Endothelial cell of umbilical vein (primary cell): ENCODE measurements at regions not wholly inside any gene's neighbourhood (a gene's known extent, or its start where the extent isn't known, plus 50 kb on each side); places are given as distances from the start of the nearest gene placed in this dataset.

Experiments
- BruUV-seq: library from RNA; stranded (reverse); fragments of 400-500 nt; replicated peaks from 2 replicates; lab custom pipeline; 2021; lab: Mats Ljungman, UMichigan
- CTCF ChIA-PET: fragments of 300-600, 350-600 bp; sonication (Branson Sonifier 250); formaldehyde crosslinking; loops from one replicate; lab custom pipeline; 2021; ENCODE audit warnings: antibody characterized with exemption, inconsistent platforms; lab: Charles Lee
- POLR2A ChIA-PET: fragments of 300-600, 350-600 bp; sonication (Branson Sonifier 250); formaldehyde crosslinking; loops from one replicate; lab custom pipeline; 2021; ENCODE audit warnings: antibody characterized with exemption, inconsistent platforms; lab: Charles Lee
- DNase-seq: peaks from one replicate; pipeline ENCODE4 v3.0.0-alpha.2; 2011; ENCODE audit warnings: low read depth, low spot score
- FAIRE-seq: peaks from 2 replicates; lab custom pipeline; 2011; peaks lifted over from hg19 to GRCh38; lab: Jason Lieb, UNC
- H2AFZ ChIP-seq: 2 replicates; pipeline ENCODE4 v1.6.0; 2012; ENCODE audit warnings: low read depth, low read length, control low read depth, inconsistent platforms
- H3K27ac ChIP-seq: 2 replicates; pipeline ENCODE4 v1.5.1; 2011; ENCODE audit warnings: low read depth, mild to moderate bottlenecking, control low read depth, low read length, moderate library complexity; ENCODE audit not compliant: insufficient read depth
- H3K27me3 ChIP-seq, 2 experiments: 2 replicates each; pipeline versions ENCODE4 v1.6.0 to v1.6.1; 2011; ENCODE audit warnings: low read length in 2 of 2, mixed read lengths in 1 of 2; ENCODE audit not compliant: control insufficient read depth in 2 of 2, insufficient read depth in 2 of 2
- H3K36me3 ChIP-seq, 2 experiments: 2 replicates in 1 of 2; 3 replicates in 1 of 2; pipeline ENCODE4 v1.5.1; 2011; ENCODE audit warnings: low read length in 2 of 2, mild to moderate bottlenecking in 1 of 2, moderate library complexity in 1 of 2; ENCODE audit not compliant: control insufficient read depth in 2 of 2, insufficient read depth in 2 of 2; ENCODE audit errors: extremely low read depth in 1 of 2
- H3K4me1 ChIP-seq: 3 replicates; pipeline ENCODE4 v1.5.1; 2011; ENCODE audit warnings: mild to moderate bottlenecking, low read length; ENCODE audit not compliant: control insufficient read depth, insufficient read depth; ENCODE audit errors: extremely low read depth
- H3K4me2 ChIP-seq: 2 replicates; pipeline ENCODE4 v1.6.1; 2011; ENCODE audit warnings: low read length, control low read depth, mixed read lengths; ENCODE audit not compliant: insufficient read depth
- H3K4me3 ChIP-seq, 3 experiments: fragments of 200-600 bp in 1 of 3; sonication (generic), shearing (Covaris generic) in 1 of 3; replicated peaks in 1 of 3; 2 replicates each; pipeline ENCODE4 v1.5.1; 2011 to 2016; ENCODE audit warnings: control low read depth in 3 of 3, low read length in 3 of 3, mild to moderate bottlenecking in 2 of 3, inconsistent platforms in 1 of 3, low read depth in 1 of 3, moderate library complexity in 1 of 3; ENCODE audit not compliant: insufficient read depth in 1 of 3
- H3K79me2 ChIP-seq: 2 replicates; pipeline ENCODE4 v1.6.0; 2012; ENCODE audit warnings: low read length, inconsistent platforms; ENCODE audit not compliant: control insufficient read depth, insufficient read depth
- H3K9ac ChIP-seq: replicated peaks from 2 replicates; pipeline ENCODE3; 2011; ENCODE audit warnings: low read length, control low read depth; ENCODE audit not compliant: insufficient read depth; ENCODE audit errors: extremely low read depth
- H3K9me1 ChIP-seq: replicated peaks from 3 replicates; pipeline ENCODE4 v1.6.0; 2011; ENCODE audit warnings: mild to moderate bottlenecking, low read length; ENCODE audit not compliant: control insufficient read depth, insufficient read depth; ENCODE audit errors: extremely low read depth
- H3K9me3 ChIP-seq: replicated peaks from 2 replicates; pipeline ENCODE4 v1.5.1; 2012; ENCODE audit warnings: low read length, inconsistent platforms; ENCODE audit not compliant: control insufficient read depth, insufficient read depth
- H4K20me1 ChIP-seq: replicated peaks from 2 replicates; pipeline ENCODE3; 2011; ENCODE audit warnings: mild to moderate bottlenecking, low read length; ENCODE audit not compliant: control insufficient read depth, insufficient read depth; ENCODE audit errors: extremely low read depth
- CTCF ChIP-seq, 2 donors: IDR thresholded peaks; 1 replicate in 1 of 2; 2 replicates in 1 of 2; pipeline ENCODE4 v1.5.1; 2011; ENCODE audit warnings: low read length in 2 of 2, mild to moderate bottlenecking in 2 of 2, moderate library complexity in 2 of 2, control low read depth in 1 of 2, inconsistent platforms in 1 of 2, low read depth in 1 of 2; ENCODE audit not compliant: insufficient read depth in 1 of 2; ENCODE audit errors: extremely low read depth in 1 of 2
- EZH2 ChIP-seq: IDR thresholded peaks from 2 replicates; pipeline ENCODE4 v1.6.1; 2012; ENCODE audit warnings: borderline replicate concordance, low read depth, mild to moderate bottlenecking, moderate library complexity, low read length, inconsistent platforms; ENCODE audit not compliant: severe bottlenecking
- FOS ChIP-seq: IDR thresholded peaks from 2 replicates; pipeline ENCODE4 v1.6.1; 2011; ENCODE audit warnings: mild to moderate bottlenecking, low read length, moderate library complexity, borderline replicate concordance; ENCODE audit not compliant: insufficient read depth
- GATA2 ChIP-seq: IDR thresholded peaks from 2 replicates; pipeline ENCODE4 v1.7.0; 2011; ENCODE audit warnings: low read depth, mild to moderate bottlenecking, moderate library complexity, mixed read lengths, low read length; ENCODE audit not compliant: insufficient read length, insufficient read depth
- JUN ChIP-seq: IDR thresholded peaks from 2 replicates; pipeline ENCODE4 v1.6.1; 2011; ENCODE audit warnings: borderline replicate concordance, low read depth; ENCODE audit not compliant: insufficient read length, insufficient read depth
- MYC ChIP-seq: IDR thresholded peaks from one replicate; pipeline ENCODE4 v1.6.1; 2011; ENCODE audit warnings: mild to moderate bottlenecking, low read depth, low read length
- POLR2A ChIP-seq: IDR thresholded peaks from 2 replicates; pipeline ENCODE4 v1.6.1; 2012; ENCODE audit warnings: low read depth, mild to moderate bottlenecking, control low read depth, low read length
- POLR2AphosphoS5 ChIP-seq: IDR thresholded peaks from 2 replicates; pipeline ENCODE4 v1.6.1; 2012; ENCODE audit warnings: low read depth, mild to moderate bottlenecking, control low read depth, low read length, moderate library complexity; ENCODE audit not compliant: insufficient read depth
- dilution Hi-C: fragments of 300-500 bp; cut with MboI; formaldehyde crosslinking; loops from one replicate; pipeline ENCODE4 v1.15.0; 2019; ENCODE audit warnings: low sequenced_read_pairs; ENCODE audit not compliant: extremely low pct_ligation_motif_present
- intact Hi-C: fragments of 100-400 bp; cut with micrococcal nuclease; formaldehyde crosslinking; loops from one replicate; pipeline ENCODE4 v1.10.0; 2022
- TF ChIP-seq, protein P1 (sequence below): IDR thresholded peaks from 2 replicates; pipeline ENCODE4 v1.6.1; 2011; ENCODE audit not compliant: insufficient read depth, insufficient read length

DNA sequence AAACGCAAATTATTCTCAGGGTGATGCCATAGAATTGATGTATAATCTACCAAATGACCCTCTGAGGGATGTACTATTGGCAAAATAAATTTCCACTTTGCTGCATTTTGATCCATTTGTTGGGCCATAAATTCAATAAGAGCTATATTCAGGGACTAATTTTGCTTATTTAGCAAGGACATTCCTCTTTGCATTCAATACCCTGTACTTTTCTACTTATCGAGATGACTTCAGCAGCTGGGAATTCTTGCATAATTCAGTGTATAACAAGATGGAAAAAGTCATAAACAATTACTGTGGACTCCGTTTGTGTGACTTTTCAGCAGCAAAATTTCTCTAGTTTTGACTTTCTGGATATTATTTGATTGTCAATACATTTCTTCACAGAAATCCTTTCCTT lies 744.7 kb upstream of the CCDC179 start:
- dilution Hi-C loops (no loop called here), intact Hi-C loops (no loop called here)
- no peak overlapping the region for H3K4me2 ChIP-seq
- no peaks in the 10 kb centered on the region for H4K20me1 ChIP-seq
- H3K79me2 ChIP-seq: no peaks in the 10 kb centered on the region
- no peak overlapping the region for H3K27ac ChIP-seq
- FAIRE-seq: no peak
- no peaks in the 10 kb centered on the region for H3K36me3 ChIP-seq
- TF ChIP-seq CTCF (IDR thresholded peaks at IDR 0.05; ENCODE audit: extremely low read depth in 1 of 2, insufficient read depth in 1 of 2, low read depth in 1 of 2, low read length in 2 of 2) (no peak), EZH2 (no peak), JUN (no peak), POLR2AphosphoS5 (no peak), FOS (no peak), POLR2A (no peak), MYC (no peak), GATA2 (no peak)
- TF ChIP-seq, protein P1, sequence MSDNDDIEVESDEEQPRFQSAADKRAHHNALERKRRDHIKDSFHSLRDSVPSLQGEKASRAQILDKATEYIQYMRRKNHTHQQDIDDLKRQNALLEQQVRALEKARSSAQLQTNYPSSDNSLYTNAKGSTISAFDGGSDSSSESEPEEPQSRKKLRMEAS: no peak
- H3K9me3 ChIP-seq: no peaks in the 10 kb centered on the region
- H3K27me3 ChIP-seq: no peaks in the 10 kb centered on the region
- no peak overlapping the region for H3K9ac ChIP-seq
- ChIA-PET POLR2A (no interaction called here), CTCF (no interaction called here)
- no peaks in the 10 kb centered on the region for H3K4me1 ChIP-seq
- BruUV-seq: no TSS peak
- H3K9me1 ChIP-seq: no peaks in the 10 kb centered on the region
- DNase-seq: no peak
- no peak overlapping the region for H3K4me3 ChIP-seq
- no peak overlapping the region for H2AFZ ChIP-seq
